Keratinocyte (primary cell): ENCODE measurements at regions not wholly inside any gene's neighbourhood (a gene's known extent, or its start where the extent isn't known, plus 50 kb on each side); places are given as distances from the start of the nearest gene placed in this dataset.

Experiments
- DNase-seq: peaks from one replicate; pipeline ENCODE4 v3.0.0-alpha.2; 2011; ENCODE audit warnings: low read depth, missing footprints, low spot score
- FAIRE-seq: peaks from 2 replicates; lab custom pipeline; 2011; peaks lifted over from hg19 to GRCh38; lab: Jason Lieb, UNC
- H2AFZ ChIP-seq: 2 replicates; pipeline ENCODE4 v1.6.0; 2012; ENCODE audit warnings: low read length, control low read depth, inconsistent platforms; ENCODE audit not compliant: control insufficient read depth
- H3K27ac ChIP-seq: 2 replicates; pipeline ENCODE4 v1.5.1; 2011; ENCODE audit warnings: low read length; ENCODE audit not compliant: control insufficient read depth, insufficient read depth
- H3K27me3 ChIP-seq: 3 replicates; pipeline ENCODE4 v1.6.0; 2011; ENCODE audit warnings: low read length; ENCODE audit not compliant: control insufficient read depth, insufficient read depth; ENCODE audit errors: extremely low read depth
- H3K36me3 ChIP-seq, 2 experiments: 2 replicates in 1 of 2; 3 replicates in 1 of 2; pipeline ENCODE4 v1.5.1; 2011; ENCODE audit warnings: low read length in 2 of 2, mild to moderate bottlenecking in 1 of 2; ENCODE audit not compliant: control insufficient read depth in 2 of 2, insufficient read depth in 2 of 2; ENCODE audit errors: extremely low read depth in 1 of 2
- H3K4me1 ChIP-seq: 3 replicates; pipeline ENCODE4 v1.5.1; 2011; ENCODE audit warnings: low read length; ENCODE audit not compliant: control insufficient read depth, insufficient read depth; ENCODE audit errors: extremely low read depth
- H3K4me2 ChIP-seq: 3 replicates; pipeline ENCODE4 v1.6.0; 2011; ENCODE audit warnings: low read depth, low read length; ENCODE audit not compliant: control insufficient read depth, insufficient read depth; ENCODE audit errors: extremely low read depth
- H3K4me3 ChIP-seq, 3 experiments: fragments of 200-600 bp in 1 of 3; sonication (generic) in 1 of 3; 2 replicates in 2 of 3; 3 replicates in 1 of 3; pipeline ENCODE4 v1.5.1; 2011 to 2016; ENCODE audit warnings: low read length in 3 of 3, mild to moderate bottlenecking in 3 of 3, control low read depth in 2 of 3, inconsistent platforms in 1 of 3, low read depth in 1 of 3, mixed read lengths in 1 of 3, mixed run types in 1 of 3, moderate library complexity in 1 of 3; ENCODE audit not compliant: control insufficient read depth in 2 of 3, insufficient read depth in 2 of 3; ENCODE audit errors: extremely low read depth in 1 of 3
- H3K79me2 ChIP-seq: 2 replicates; pipeline ENCODE4 v1.6.0; 2012; ENCODE audit warnings: low read length; ENCODE audit not compliant: control insufficient read depth, insufficient read depth
- H3K9ac ChIP-seq: 3 replicates; pipeline ENCODE4 v1.6.0; 2011; ENCODE audit warnings: low read length; ENCODE audit not compliant: control insufficient read depth, insufficient read depth; ENCODE audit errors: extremely low read depth
- H3K9me1 ChIP-seq: 3 replicates; pipeline ENCODE4 v1.6.0; 2011; ENCODE audit warnings: low read length; ENCODE audit not compliant: control insufficient read depth, insufficient read depth; ENCODE audit errors: extremely low read depth
- H3K9me3 ChIP-seq: 2 replicates; pipeline ENCODE4 v1.5.1; 2012; ENCODE audit warnings: low read depth, low read length; ENCODE audit not compliant: control insufficient read depth
- H4K20me1 ChIP-seq: 3 replicates; pipeline ENCODE4 v1.6.0; 2011; ENCODE audit warnings: low read length; ENCODE audit not compliant: control insufficient read depth, insufficient read depth; ENCODE audit errors: extremely low read depth
- EZH2 ChIP-seq: IDR thresholded peaks from one replicate; pipeline ENCODE4 v1.6.1; 2012; ENCODE audit warnings: inconsistent platforms, mild to moderate bottlenecking, low read length, moderate library complexity
- dilution Hi-C: fragments of 300-500 bp; cut with MboI; formaldehyde crosslinking; loops from one replicate; pipeline ENCODE4 v1.7.0; 2020; ENCODE audit warnings: low sequenced_read_pairs; ENCODE audit not compliant: extremely low pct_ligation_motif_present
- TF ChIP-seq, protein P1 (sequence below), 3 experiments: IDR thresholded peaks in 1 of 3; conservative IDR thresholded peaks in 1 of 3; optimal IDR thresholded peaks in 1 of 3; 2 replicates in 2 of 3; 3 replicates in 1 of 3; pipeline versions ENCODE3 to v1.5.1; 2011; ENCODE audit warnings: low read length in 3 of 3, mild to moderate bottlenecking in 3 of 3, moderate library complexity in 2 of 3, control low read depth in 1 of 3, inconsistent platforms in 1 of 3; ENCODE audit not compliant: insufficient read depth in 2 of 3; ENCODE audit errors: extremely low read depth in 1 of 3

DNA sequence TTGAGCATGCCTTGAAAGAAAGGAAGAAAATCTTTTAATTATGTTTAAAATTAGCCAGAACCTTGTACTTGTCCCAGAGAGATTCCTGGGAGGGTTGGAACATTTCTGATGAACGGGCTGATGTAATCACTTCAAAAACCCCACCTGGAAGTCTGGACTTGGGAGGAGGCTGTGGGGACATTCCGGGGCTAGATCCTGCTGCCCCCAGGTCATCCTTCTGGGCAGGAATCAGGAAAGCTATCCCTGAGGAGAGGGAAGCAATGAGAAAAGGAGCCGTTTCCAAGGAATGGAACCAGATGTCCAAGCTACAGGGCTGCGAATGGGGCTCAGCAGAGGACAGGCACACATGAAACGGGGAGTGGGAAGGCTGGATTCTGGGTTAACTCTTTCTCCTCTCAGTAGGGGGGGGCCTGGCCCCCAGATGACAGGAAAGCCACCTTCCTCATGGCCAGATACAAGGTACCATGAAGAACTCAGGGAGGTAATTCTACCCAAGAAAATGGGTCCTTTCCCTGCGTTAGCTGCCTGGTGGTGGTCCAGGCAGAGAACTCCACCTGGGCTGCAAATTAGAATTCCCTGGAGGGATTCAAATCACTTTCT is 280.1 kb downstream of the TCF7L2 start:
- H3K4me3 ChIP-seq: no peak overlapping the region

DNA sequence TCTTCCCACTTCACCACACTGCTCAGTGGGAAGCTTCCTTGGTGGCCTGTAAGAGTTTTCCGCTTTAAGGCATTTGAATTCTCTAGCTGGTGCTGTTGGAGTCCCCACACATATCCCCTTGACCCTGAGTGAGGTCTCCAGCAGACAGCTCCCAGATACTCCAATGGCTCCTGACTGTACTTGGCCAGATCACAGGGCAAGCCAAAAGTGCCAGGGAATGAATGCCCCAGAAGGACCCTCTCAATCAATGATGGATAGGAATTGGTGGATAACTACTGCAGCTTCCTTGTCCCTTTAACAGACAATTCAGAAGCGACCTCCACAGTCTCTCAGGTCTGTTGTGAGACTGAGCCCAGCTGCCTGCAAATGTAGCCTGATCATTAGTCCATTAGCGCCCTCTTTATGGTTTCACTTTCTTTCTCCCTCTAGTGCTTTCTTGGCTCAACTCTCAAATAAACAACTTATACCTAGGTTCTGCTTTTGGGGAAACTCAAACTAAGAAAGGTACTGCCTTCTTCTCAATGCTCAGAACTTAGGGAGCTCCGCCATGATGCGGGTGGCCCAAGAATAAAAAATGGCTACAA is 283.0 kb downstream of the TCF7L2 start:
- Histone ChIP-seq H3K4me3 (no peak overlapping the region), H3K9me1 (no peaks in the 10 kb centered on the region), H3K9me3 (no peaks in the 10 kb centered on the region), H3K4me1 (no peaks in the 10 kb centered on the region), H2AFZ (no peak overlapping the region), H3K27ac (no peak overlapping the region), H3K4me2 (no peak overlapping the region), H3K36me3 (no peaks in the 10 kb centered on the region), H3K27me3 (no peaks in the 10 kb centered on the region), H3K79me2 (no peaks in the 10 kb centered on the region), H3K9ac (no peak overlapping the region), H4K20me1 (no peaks in the 10 kb centered on the region)
- DNase-seq (no peak), FAIRE-seq (no peak)
- dilution Hi-C loops: no loop called here
- TF ChIP-seq, protein P1, sequence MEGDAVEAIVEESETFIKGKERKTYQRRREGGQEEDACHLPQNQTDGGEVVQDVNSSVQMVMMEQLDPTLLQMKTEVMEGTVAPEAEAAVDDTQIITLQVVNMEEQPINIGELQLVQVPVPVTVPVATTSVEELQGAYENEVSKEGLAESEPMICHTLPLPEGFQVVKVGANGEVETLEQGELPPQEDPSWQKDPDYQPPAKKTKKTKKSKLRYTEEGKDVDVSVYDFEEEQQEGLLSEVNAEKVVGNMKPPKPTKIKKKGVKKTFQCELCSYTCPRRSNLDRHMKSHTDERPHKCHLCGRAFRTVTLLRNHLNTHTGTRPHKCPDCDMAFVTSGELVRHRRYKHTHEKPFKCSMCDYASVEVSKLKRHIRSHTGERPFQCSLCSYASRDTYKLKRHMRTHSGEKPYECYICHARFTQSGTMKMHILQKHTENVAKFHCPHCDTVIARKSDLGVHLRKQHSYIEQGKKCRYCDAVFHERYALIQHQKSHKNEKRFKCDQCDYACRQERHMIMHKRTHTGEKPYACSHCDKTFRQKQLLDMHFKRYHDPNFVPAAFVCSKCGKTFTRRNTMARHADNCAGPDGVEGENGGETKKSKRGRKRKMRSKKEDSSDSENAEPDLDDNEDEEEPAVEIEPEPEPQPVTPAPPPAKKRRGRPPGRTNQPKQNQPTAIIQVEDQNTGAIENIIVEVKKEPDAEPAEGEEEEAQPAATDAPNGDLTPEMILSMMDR (optimal IDR thresholded peaks at IDR 0.05 in 1 of 3, IDR thresholded peaks at IDR 0.05 in 1 of 3, conservative IDR thresholded peaks at IDR 0.05 in 1 of 3; ENCODE audit: extremely low read depth in 1 of 3, insufficient read depth in 2 of 3, low read length in 3 of 3): no peak
- no peak for TF ChIP-seq EZH2

More for the DNA sequence above, 280.1 kb downstream of the TCF7L2 start:
- Histone ChIP-seq H4K20me1 (no peaks in the 10 kb centered on the region), H3K27ac (no peak overlapping the region), H3K9me3 (no peaks in the 10 kb centered on the region), H3K79me2 (no peaks in the 10 kb centered on the region), H3K27me3 (no peaks in the 10 kb centered on the region), H3K36me3 (no peaks in the 10 kb centered on the region), H3K9ac (no peak overlapping the region), H3K9me1 (no peaks in the 10 kb centered on the region), H2AFZ (no peak overlapping the region), H3K4me1 (no peaks in the 10 kb centered on the region), H3K4me2 (no peak overlapping the region)
- FAIRE-seq: no peak
- dilution Hi-C loops: no loop called here
- DNase-seq: no peak
- TF ChIP-seq, protein P1 (optimal IDR thresholded peaks at IDR 0.05 in 1 of 3, IDR thresholded peaks at IDR 0.05 in 1 of 3, conservative IDR thresholded peaks at IDR 0.05 in 1 of 3; ENCODE audit: extremely low read depth in 1 of 3, insufficient read depth in 2 of 3, low read length in 3 of 3): no peak
- no peak for TF ChIP-seq EZH2
